GM23248 (cell line): ENCODE measurements at regions not wholly inside any gene's neighbourhood (a gene's known extent, or its start where the extent isn't known, plus 50 kb on each side); places are given as distances from the start of the nearest gene placed in this dataset.

Experiments used
- DNase-seq: peaks from one replicate; pipeline ENCODE4 v3.0.0-alpha.2; 2015
- H2AFZ ChIP-seq: fragments of 200-600 bp; sonication (generic); 2 replicates; pipeline ENCODE4 v1.6.1; 2016; ENCODE audit warnings: antibody characterized with exemption
- H3F3A ChIP-seq: fragments of 200-600 bp; sonication (generic); 2 replicates; pipeline ENCODE4 v1.6.1; 2016; ENCODE audit warnings: mild to moderate bottlenecking, antibody characterized with exemption, mixed run types; ENCODE audit not compliant: insufficient read depth
- H3K27ac ChIP-seq: fragments of 200-600 bp; sonication (generic); 2 replicates; pipeline ENCODE4 v1.5.1; 2016; ENCODE audit warnings: mild to moderate bottlenecking
- H3K27me3 ChIP-seq: fragments of 200-600 bp; sonication (generic); replicated peaks from 2 replicates; pipeline ENCODE4 v1.6.1; 2016; ENCODE audit warnings: mild to moderate bottlenecking; ENCODE audit not compliant: insufficient read depth
- H3K36me3 ChIP-seq: fragments of 200-600 bp; sonication (generic); 2 replicates; pipeline ENCODE4 v1.6.1; 2016; ENCODE audit warnings: low read depth, mild to moderate bottlenecking
- H3K4me1 ChIP-seq: fragments of 200-600 bp; sonication (generic); 2 replicates; pipeline ENCODE4 v1.6.1; 2016; ENCODE audit warnings: mild to moderate bottlenecking; ENCODE audit not compliant: insufficient read depth
- H3K4me2 ChIP-seq: fragments of 200-600 bp; sonication (generic); one replicate; pipeline ENCODE4 v1.6.1; 2016; ENCODE audit warnings: mild to moderate bottlenecking; ENCODE audit not compliant: unreplicated experiment
- H3K4me3 ChIP-seq: fragments of 200-600 bp; sonication (generic); 2 replicates; pipeline ENCODE4 v1.5.1; 2016; ENCODE audit warnings: mild to moderate bottlenecking
- H3K79me2 ChIP-seq: fragments of 200-600 bp; sonication (generic); 2 replicates; pipeline ENCODE4 v1.6.1; 2016; ENCODE audit warnings: mild to moderate bottlenecking; ENCODE audit not compliant: insufficient read depth
- H3K9ac ChIP-seq: fragments of 200-600 bp; sonication (generic); 2 replicates; pipeline ENCODE4 v1.6.1; 2016; ENCODE audit warnings: mild to moderate bottlenecking
- H3K9me2 ChIP-seq: fragments of 200-600 bp; sonication (generic); 2 replicates; pipeline ENCODE4 v1.6.1; 2016; ENCODE audit warnings: mixed run types, mild to moderate bottlenecking, moderate library complexity; ENCODE audit not compliant: insufficient read depth
- H3K9me3 ChIP-seq: fragments of 200-600 bp; sonication (generic); one replicate; pipeline ENCODE4 v1.6.1; 2017; ENCODE audit warnings: low read depth
- H4K20me1 ChIP-seq: fragments of 200-600 bp; sonication (generic); 2 replicates; pipeline ENCODE4 v1.6.0; 2016; ENCODE audit not compliant: insufficient read depth
- EZH2 ChIP-seq: fragments of 200-600 bp; sonication (generic); IDR thresholded peaks from 2 replicates; pipeline ENCODE4 v1.6.1; 2018; ENCODE audit warnings: antibody characterized with exemption, mild to moderate bottlenecking; ENCODE audit not compliant: insufficient read depth, poor library complexity, severe bottlenecking
- EZH2phosphoT487 ChIP-seq: fragments of 200-600 bp; sonication (generic); IDR thresholded peaks from 2 replicates; pipeline ENCODE4 v1.6.1; 2018; ENCODE audit warnings: antibody characterized with exemption, moderate library complexity, mild to moderate bottlenecking, low read depth; ENCODE audit not compliant: insufficient read depth
- WGBS, 2 experiments: methylation state at CpG; one replicate each; pipeline ENCODE4 v1.1.6; 2015 to 2017; ENCODE audit warnings: low lambda C conversion rate in 2 of 2, low coverage in 1 of 2; ENCODE audit errors: missing lambda C conversion rate in 2 of 2; 5-methylcytosine and 5-hydroxymethylcytosine counted together
- in situ Hi-C: fragments of 300-500 bp; cut with MboI; formaldehyde crosslinking; loops from 2 replicates; pipeline ENCODE4 v1.15.0; 2020

DNA sequence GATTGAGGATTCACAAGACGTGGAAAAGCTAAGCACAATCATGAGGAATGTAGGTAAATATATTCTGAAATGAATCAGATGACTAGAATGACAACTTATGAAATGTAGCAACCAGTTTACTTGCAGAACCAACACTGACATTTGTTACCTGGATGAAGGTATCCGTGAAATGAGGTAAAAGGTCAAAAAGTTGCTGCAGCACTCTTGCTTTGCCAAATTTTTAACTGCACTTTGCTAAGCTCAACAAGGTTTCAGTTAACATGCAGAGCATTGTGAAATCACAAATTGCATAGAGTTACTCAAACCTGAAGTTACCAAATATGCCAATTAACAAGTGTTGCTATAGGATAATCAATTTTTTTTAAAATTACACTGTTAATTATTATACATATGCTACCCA lies 1280.1 kb downstream of the KCNT2 start:
- H3K4me1 ChIP-seq = peaks cover 29% of the 10 kb centered on the region
- H3K36me3 ChIP-seq = no peaks in the 10 kb centered on the region
- peak; percentile 51 for DNase-seq
- H3K9ac ChIP-seq = no peak overlapping the region
- H3K4me2 ChIP-seq = peak overlapping the region; percentile 64
- H3K9me3 ChIP-seq = no peaks in the 10 kb centered on the region
- peak overlapping the region; percentile 32 for H2AFZ ChIP-seq
- TF ChIP-seq EZH2 (no peak), EZH2phosphoT487 (no peak)
- 6 to 14% methylated on average over 2 of the region's 2 CpGs for WGBS, 2 experiments
- H3K9me2 ChIP-seq = no peaks in the 10 kb centered on the region
- H3K79me2 ChIP-seq = no peaks in the 10 kb centered on the region
- H3K4me3 ChIP-seq = no peak overlapping the region
- no peaks in the 10 kb centered on the region for H3K27me3 ChIP-seq
- in situ Hi-C loops = no loop called here
- H3F3A ChIP-seq = peaks cover 14% of the 10 kb centered on the region; the same call in 1 of the 2 replicates
- no peaks in the 10 kb centered on the region for H4K20me1 ChIP-seq
- 0 out of 2 replicates have a peak overlapping the region, but pooled peaks have one; percentile 11 for H3K27ac ChIP-seq

DNA sequence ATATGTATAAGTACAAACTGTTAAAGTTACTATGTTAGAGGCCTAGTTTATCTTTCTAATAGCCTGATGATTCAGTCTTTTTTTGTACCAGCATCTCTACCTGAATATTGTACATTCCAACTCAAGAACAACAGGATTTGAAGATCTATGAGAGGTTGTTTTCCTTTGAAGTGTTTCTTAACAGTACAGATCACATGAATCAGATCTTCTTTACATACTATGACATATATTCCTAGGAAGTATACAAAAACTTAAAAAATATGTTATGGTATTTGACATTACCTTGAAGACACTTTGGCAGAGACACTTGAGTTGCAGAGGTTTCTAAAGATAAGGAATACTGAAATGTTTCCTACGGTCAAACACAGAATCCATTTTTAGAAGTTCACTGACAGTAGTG lies 1280.9 kb downstream of the KCNT2 start:
- Histone ChIP-seq H3K36me3 (no peaks in the 10 kb centered on the region), H3K9ac (no peak overlapping the region), H3F3A (peaks cover 14% of the 10 kb centered on the region; the same call in 1 of the 2 replicates), H4K20me1 (no peaks in the 10 kb centered on the region), H3K4me1 (peaks cover 29% of the 10 kb centered on the region), H3K9me2 (no peaks in the 10 kb centered on the region), H2AFZ (peak overlapping the region; percentile 32), H3K27me3 (no peaks in the 10 kb centered on the region), H3K79me2 (no peaks in the 10 kb centered on the region), H3K27ac (no peak overlapping the region), H3K9me3 (no peaks in the 10 kb centered on the region), H3K4me2 (peak overlapping the region; percentile 64), H3K4me3 (no peak overlapping the region)
- TF ChIP-seq EZH2 (no peak), EZH2phosphoT487 (no peak)
- in situ Hi-C loops = no loop called here
- WGBS, 2 experiments = 46 to 57% methylated on average over 1 of the region's 1 CpG
- no peak for DNase-seq

DNA sequence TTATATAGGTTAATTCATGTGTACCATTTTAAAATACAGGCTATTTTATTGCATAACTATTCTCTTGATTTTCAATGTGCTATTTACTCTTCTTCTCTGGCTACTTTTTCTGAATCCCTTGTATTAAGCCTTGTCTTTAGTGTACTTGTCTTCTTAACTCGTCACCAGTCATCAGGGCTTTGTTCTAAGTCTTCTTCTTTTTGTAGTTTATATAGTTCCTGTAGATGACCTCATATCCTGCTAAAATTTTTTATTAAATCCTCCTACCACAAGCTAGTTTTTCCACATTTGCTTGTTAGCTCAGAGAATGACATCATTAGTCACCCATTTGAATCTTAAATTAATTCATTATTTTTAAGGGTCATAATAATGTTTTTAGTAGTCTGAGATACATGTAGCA lies 1281.9 kb downstream of the KCNT2 start:
- Histone ChIP-seq H3K27ac (no peak overlapping the region), H3K9ac (no peak overlapping the region), H3K79me2 (no peaks in the 10 kb centered on the region), H3K4me2 (no peak overlapping the region), H4K20me1 (no peaks in the 10 kb centered on the region), H3K9me3 (no peaks in the 10 kb centered on the region), H3K4me1 (peaks cover 29% of the 10 kb centered on the region), H2AFZ (no peak overlapping the region), H3K36me3 (no peaks in the 10 kb centered on the region), H3K27me3 (no peaks in the 10 kb centered on the region), H3K9me2 (no peaks in the 10 kb centered on the region), H3F3A (peaks cover 14% of the 10 kb centered on the region; the same call in 1 of the 2 replicates), H3K4me3 (no peak overlapping the region)
- 54 to 56% methylated on average over 1 of the region's 1 CpG for WGBS, 2 experiments
- no peak for DNase-seq
- in situ Hi-C loops = no loop called here
- no peak for TF ChIP-seq EZH2
- no peak for TF ChIP-seq EZH2phosphoT487

- in situ Hi-C loops = no loop called here
- 77 to 79% methylated on average over 12 of the region's 12 CpGs for WGBS, 2 experiments
- Histone ChIP-seq H3K9me3 (no peaks in the 10 kb centered on the region), H3K4me2 (no peak overlapping the region), H3K4me3 (no peak overlapping the region), H3K27ac (no peak overlapping the region), H3K9me2 (no peaks in the 10 kb centered on the region), H3K27me3 (no peaks in the 10 kb centered on the region), H3K36me3 (no peaks in the 10 kb centered on the region), H3F3A (peaks cover 14% of the 10 kb centered on the region; the same call in 1 of the 2 replicates), H4K20me1 (no peaks in the 10 kb centered on the region), H3K9ac (no peak overlapping the region), H2AFZ (no peak overlapping the region), H3K4me1 (peaks cover 29% of the 10 kb centered on the region), H3K79me2 (no peaks in the 10 kb centered on the region)
- DNase-seq = no peak
- TF ChIP-seq EZH2 = no peak
- no peak for TF ChIP-seq EZH2phosphoT487
These were observed 1283.1 kb downstream of the KCNT2 start for GRCh38 chr1:195325181-195325580.

DNA sequence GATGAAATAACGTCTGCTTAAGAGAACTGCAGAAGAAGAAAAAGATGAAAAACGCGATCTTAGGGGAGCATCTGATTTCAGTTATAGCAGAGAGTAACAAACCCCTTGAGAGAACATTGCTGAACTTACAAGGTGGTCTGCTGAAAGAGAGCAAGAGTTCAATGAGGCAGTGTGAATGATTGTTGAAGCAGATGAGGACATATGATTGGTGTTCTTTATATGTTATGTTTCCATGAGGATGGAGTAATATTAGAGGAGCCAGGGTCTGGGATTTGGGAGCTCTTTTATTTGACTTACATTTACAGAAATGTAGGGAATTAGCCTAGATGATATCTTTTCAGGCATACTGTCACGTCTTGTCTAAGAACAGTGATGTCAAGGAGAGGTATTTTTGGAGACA lies 1302.0 kb downstream of the KCNT2 start:
- H3K4me1 ChIP-seq = 0 out of 2 replicates have a peak, but pooled peaks cover 7% of the 10 kb centered on the region
- no peak for DNase-seq
- no peak overlapping the region for H3K9ac ChIP-seq
- H3K9me3 ChIP-seq = no peaks in the 10 kb centered on the region
- 22% methylated on average over 4 of the region's 4 CpGs for WGBS, 2 experiments
- H3K4me3 ChIP-seq = no peak overlapping the region
- TF ChIP-seq EZH2phosphoT487 = no peak
- TF ChIP-seq EZH2 = no peak
- H3K9me2 ChIP-seq = peaks cover 4% of the 10 kb centered on the region; the same call in 1 of the 2 replicates
- in situ Hi-C loops = no loop called here
- no peaks in the 10 kb centered on the region for H4K20me1 ChIP-seq
- H3K27ac ChIP-seq = no peak overlapping the region
- no peaks in the 10 kb centered on the region for H3K27me3 ChIP-seq
- H3K4me2 ChIP-seq = no peak overlapping the region
- H3K36me3 ChIP-seq = no peaks in the 10 kb centered on the region
- H2AFZ ChIP-seq = peak overlapping the region; percentile 48; the same call in 1 of the 2 replicates
- H3K79me2 ChIP-seq = no peaks in the 10 kb centered on the region
- no peaks in the 10 kb centered on the region for H3F3A ChIP-seq
